ENCODE measurements at regions not wholly inside any gene's neighbourhood (a gene's known extent, or its start where the extent isn't known, plus 50 kb on each side); places are given as distances from the start of the nearest gene placed in this dataset.

DNA sequence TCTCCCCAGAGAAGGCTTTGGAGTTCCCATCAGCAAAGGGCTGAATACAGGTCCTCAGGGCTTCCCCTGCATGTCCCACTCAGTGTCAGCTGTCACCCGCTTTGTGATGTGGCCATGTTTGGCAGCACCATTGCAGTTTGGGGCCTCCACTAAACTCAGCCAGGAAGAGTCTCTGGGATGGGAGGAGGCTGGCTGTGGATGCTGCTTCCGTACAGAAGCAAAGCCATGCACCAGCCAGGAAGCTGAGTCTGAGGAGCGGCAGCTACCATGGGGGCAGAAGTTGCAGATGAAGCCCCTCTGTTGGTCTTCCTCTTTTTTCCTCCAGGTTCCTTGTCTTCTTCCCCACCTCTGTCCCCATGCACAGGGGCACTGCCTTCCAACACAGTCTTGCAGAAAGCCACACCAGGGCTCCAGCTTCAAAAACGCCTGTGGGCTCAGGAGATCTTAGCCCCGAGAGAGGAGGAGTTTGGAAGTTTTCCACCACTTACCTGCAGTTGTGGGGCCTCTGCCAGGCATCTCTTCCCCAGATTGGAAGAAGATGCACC, 416.8 kb downstream of the NPHP4 start:
- no peak overlapping the region for H3K9ac ChIP-seq (ENCODE audit: low read depth in 1 of 2, low read length in 2 of 2)
- no peak overlapping the region for H3K4me3 ChIP-seq (ENCODE audit: low read depth in 1 of 3, low read length in 3 of 3)
- WGBS = 73% methylated on average over 5 of the region's 5 CpGs
- H3K9me3 ChIP-seq (ENCODE audit: control insufficient read depth in 4 of 4, low read length in 3 of 4) = peaks cover 0 to 7% (median 0%) of the 10 kb centered on the region in 4 donors
- peaks cover 0 to 3% (median 0%) of the 10 kb centered on the region in 4 donors for H3K27me3 ChIP-seq (ENCODE audit: control insufficient read depth in 4 of 4, insufficient read depth in 4 of 4, low read length in 3 of 4)
- no peak overlapping the region for H3K27ac ChIP-seq (ENCODE audit: low read depth in 1 of 2, low read length in 2 of 2)
- no peaks in the 10 kb centered on the region for H3K4me1 ChIP-seq (ENCODE audit: control insufficient read depth in 4 of 4, insufficient read depth in 4 of 4, low read length in 3 of 4)
- peak; percentile 20 for DNase-seq (ENCODE audit: low spot score)
- no peak for TF ChIP-seq HNF4A (conservative IDR thresholded peaks at IDR 0.05)
- TF ChIP-seq, protein P1, sequence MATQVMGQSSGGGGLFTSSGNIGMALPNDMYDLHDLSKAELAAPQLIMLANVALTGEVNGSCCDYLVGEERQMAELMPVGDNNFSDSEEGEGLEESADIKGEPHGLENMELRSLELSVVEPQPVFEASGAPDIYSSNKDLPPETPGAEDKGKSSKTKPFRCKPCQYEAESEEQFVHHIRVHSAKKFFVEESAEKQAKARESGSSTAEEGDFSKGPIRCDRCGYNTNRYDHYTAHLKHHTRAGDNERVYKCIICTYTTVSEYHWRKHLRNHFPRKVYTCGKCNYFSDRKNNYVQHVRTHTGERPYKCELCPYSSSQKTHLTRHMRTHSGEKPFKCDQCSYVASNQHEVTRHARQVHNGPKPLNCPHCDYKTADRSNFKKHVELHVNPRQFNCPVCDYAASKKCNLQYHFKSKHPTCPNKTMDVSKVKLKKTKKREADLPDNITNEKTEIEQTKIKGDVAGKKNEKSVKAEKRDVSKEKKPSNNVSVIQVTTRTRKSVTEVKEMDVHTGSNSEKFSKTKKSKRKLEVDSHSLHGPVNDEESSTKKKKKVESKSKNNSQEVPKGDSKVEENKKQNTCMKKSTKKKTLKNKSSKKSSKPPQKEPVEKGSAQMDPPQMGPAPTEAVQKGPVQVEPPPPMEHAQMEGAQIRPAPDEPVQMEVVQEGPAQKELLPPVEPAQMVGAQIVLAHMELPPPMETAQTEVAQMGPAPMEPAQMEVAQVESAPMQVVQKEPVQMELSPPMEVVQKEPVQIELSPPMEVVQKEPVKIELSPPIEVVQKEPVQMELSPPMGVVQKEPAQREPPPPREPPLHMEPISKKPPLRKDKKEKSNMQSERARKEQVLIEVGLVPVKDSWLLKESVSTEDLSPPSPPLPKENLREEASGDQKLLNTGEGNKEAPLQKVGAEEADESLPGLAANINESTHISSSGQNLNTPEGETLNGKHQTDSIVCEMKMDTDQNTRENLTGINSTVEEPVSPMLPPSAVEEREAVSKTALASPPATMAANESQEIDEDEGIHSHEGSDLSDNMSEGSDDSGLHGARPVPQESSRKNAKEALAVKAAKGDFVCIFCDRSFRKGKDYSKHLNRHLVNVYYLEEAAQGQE (IDR thresholded peaks at IDR 0.05) = no peak
- TF ChIP-seq NR2F2 (IDR thresholded peaks at IDR 0.05) = no peak
- no peak for TF ChIP-seq GABPA (IDR thresholded peaks at IDR 0.05 in 1 of 2, conservative IDR thresholded peaks at IDR 0.05 in 1 of 2)
- no peak for TF ChIP-seq JUND (IDR thresholded peaks at IDR 0.05)
- no peak for TF ChIP-seq RAD21 (IDR thresholded peaks at IDR 0.05)
- TF ChIP-seq TAF1 (conservative IDR thresholded peaks at IDR 0.05) = no peak
- no peak for TF ChIP-seq RXRA (IDR thresholded peaks at IDR 0.05)
- no peak for TF ChIP-seq YY1 (IDR thresholded peaks at IDR 0.05)
- TF ChIP-seq, protein P2, sequence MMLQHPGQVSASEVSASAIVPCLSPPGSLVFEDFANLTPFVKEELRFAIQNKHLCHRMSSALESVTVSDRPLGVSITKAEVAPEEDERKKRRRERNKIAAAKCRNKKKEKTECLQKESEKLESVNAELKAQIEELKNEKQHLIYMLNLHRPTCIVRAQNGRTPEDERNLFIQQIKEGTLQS (IDR thresholded peaks at IDR 0.05) = no peak
- TF ChIP-seq SP1 (IDR thresholded peaks at IDR 0.05) = no peak
- TF ChIP-seq EGR1 (IDR thresholded peaks at IDR 0.05; ENCODE audit: low read depth in 2 of 2) = no peak
- TF ChIP-seq FOXA2 (IDR thresholded peaks at IDR 0.05) = no peak
- TF ChIP-seq, protein P3, sequence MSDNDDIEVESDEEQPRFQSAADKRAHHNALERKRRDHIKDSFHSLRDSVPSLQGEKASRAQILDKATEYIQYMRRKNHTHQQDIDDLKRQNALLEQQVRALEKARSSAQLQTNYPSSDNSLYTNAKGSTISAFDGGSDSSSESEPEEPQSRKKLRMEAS (IDR thresholded peaks at IDR 0.05) = no peak
- no peaks in the 10 kb centered on the region for H3K36me3 ChIP-seq (ENCODE audit: control insufficient read depth in 4 of 4, insufficient read depth in 3 of 4, low read depth in 1 of 4, low read length in 3 of 4)

DNA sequence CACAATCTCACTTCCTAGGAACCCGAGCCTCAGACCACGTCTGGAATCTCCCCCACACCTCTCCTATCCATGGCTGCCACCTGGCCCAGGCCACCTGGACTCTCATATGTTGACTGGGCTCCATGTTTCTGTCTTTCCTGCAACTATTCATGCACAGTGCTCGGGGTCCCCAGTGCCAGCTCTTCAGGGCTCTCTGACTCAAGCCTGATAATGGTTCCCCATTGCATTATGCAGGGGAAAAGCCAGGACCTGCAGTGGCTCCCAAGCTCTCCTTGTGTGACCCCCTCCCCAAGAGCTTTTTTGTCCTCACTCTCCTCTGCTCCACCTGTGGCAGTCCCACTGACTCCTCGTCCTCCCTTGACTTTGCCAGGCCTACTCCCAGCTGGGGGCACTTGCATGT, 417.6 kb downstream of the NPHP4 start:
- Histone ChIP-seq H3K27me3 (ENCODE audit: control insufficient read depth in 4 of 4, insufficient read depth in 4 of 4, low read length in 3 of 4) (peaks cover 0 to 3% (median 0%) of the 10 kb centered on the region in 4 donors), H3K36me3 (ENCODE audit: control insufficient read depth in 4 of 4, insufficient read depth in 3 of 4, low read depth in 1 of 4, low read length in 3 of 4) (no peaks in the 10 kb centered on the region), H3K9ac (ENCODE audit: low read depth in 1 of 2, low read length in 2 of 2) (no peak overlapping the region), H3K27ac (ENCODE audit: low read depth in 1 of 2, low read length in 2 of 2) (no peak overlapping the region), H3K4me1 (ENCODE audit: control insufficient read depth in 4 of 4, insufficient read depth in 4 of 4, low read length in 3 of 4) (no peaks in the 10 kb centered on the region), H3K4me3 (ENCODE audit: low read depth in 1 of 3, low read length in 3 of 3) (no peak overlapping the region), H3K9me3 (ENCODE audit: control insufficient read depth in 4 of 4, low read length in 3 of 4) (peaks cover 0 to 7% (median 0%) of the 10 kb centered on the region in 4 donors)
- peak; percentile 23 for DNase-seq (ENCODE audit: low spot score)
- TF ChIP-seq, protein P1 (IDR thresholded peaks at IDR 0.05) = no peak
- TF ChIP-seq FOXA1 (IDR thresholded peaks at IDR 0.05) (no peak), EGR1 (IDR thresholded peaks at IDR 0.05; ENCODE audit: low read depth in 2 of 2) (no peak), GABPA (IDR thresholded peaks at IDR 0.05 in 1 of 2, conservative IDR thresholded peaks at IDR 0.05 in 1 of 2) (no peak), RAD21 (IDR thresholded peaks at IDR 0.05) (no peak), SP1 (IDR thresholded peaks at IDR 0.05) (no peak), NR2F2 (IDR thresholded peaks at IDR 0.05) (no peak), HNF4A (conservative IDR thresholded peaks at IDR 0.05) (no peak), HNF4G (IDR thresholded peaks at IDR 0.05) (no peak), JUND (IDR thresholded peaks at IDR 0.05) (no peak), RXRA (IDR thresholded peaks at IDR 0.05) (no peak)
- TF ChIP-seq, protein P2 (IDR thresholded peaks at IDR 0.05) = no peak
- TF ChIP-seq, protein P3 (IDR thresholded peaks at IDR 0.05) = no peak
- TF ChIP-seq, protein P4, sequence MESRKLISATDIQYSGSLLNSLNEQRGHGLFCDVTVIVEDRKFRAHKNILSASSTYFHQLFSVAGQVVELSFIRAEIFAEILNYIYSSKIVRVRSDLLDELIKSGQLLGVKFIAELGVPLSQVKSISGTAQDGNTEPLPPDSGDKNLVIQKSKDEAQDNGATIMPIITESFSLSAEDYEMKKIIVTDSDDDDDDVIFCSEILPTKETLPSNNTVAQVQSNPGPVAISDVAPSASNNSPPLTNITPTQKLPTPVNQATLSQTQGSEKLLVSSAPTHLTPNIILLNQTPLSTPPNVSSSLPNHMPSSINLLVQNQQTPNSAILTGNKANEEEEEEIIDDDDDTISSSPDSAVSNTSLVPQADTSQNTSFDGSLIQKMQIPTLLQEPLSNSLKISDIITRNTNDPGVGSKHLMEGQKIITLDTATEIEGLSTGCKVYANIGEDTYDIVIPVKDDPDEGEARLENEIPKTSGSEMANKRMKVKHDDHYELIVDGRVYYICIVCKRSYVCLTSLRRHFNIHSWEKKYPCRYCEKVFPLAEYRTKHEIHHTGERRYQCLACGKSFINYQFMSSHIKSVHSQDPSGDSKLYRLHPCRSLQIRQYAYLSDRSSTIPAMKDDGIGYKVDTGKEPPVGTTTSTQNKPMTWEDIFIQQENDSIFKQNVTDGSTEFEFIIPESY (IDR thresholded peaks at IDR 0.05) = no peak
- TF ChIP-seq, protein P5, sequence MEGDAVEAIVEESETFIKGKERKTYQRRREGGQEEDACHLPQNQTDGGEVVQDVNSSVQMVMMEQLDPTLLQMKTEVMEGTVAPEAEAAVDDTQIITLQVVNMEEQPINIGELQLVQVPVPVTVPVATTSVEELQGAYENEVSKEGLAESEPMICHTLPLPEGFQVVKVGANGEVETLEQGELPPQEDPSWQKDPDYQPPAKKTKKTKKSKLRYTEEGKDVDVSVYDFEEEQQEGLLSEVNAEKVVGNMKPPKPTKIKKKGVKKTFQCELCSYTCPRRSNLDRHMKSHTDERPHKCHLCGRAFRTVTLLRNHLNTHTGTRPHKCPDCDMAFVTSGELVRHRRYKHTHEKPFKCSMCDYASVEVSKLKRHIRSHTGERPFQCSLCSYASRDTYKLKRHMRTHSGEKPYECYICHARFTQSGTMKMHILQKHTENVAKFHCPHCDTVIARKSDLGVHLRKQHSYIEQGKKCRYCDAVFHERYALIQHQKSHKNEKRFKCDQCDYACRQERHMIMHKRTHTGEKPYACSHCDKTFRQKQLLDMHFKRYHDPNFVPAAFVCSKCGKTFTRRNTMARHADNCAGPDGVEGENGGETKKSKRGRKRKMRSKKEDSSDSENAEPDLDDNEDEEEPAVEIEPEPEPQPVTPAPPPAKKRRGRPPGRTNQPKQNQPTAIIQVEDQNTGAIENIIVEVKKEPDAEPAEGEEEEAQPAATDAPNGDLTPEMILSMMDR (IDR thresholded peaks at IDR 0.05; ENCODE audit: low read depth, low read length, missing input control) = no peak
- 38% methylated on average over 4 of the region's 4 CpGs for WGBS
